ENCODE measurements at regions not wholly inside any gene's neighbourhood (a gene's known extent, or its start where the extent isn't known, plus 50 kb on each side); places are given as distances from the start of the nearest gene placed in this dataset.

- intact Hi-C loops (cut with DNase I): no loop called here
- Histone ChIP-seq H3K27me3 (replicated peaks; ENCODE audit: insufficient read depth) (peaks cover 5% of the 10 kb centered on the region), H3K27ac (no peak overlapping the region), H3K4me1 (replicated peaks) (no peaks in the 10 kb centered on the region), H3K36me3 (no peaks in the 10 kb centered on the region), H3K4me3 (no peak overlapping the region), H3K9me3 (no peaks in the 10 kb centered on the region)
- TF ChIP-seq CTCF (IDR thresholded peaks at IDR 0.05) (no peak), POLR2AphosphoS5 (IDR thresholded peaks at IDR 0.05) (no peak), POLR2A (IDR thresholded peaks at IDR 0.05) (no peak)
- DNase-seq (ENCODE audit: low spot score): no peak
- 94% methylated on average over 9 of the region's 9 CpGs for WGBS
These were observed 244.2 kb upstream of the IRX2 start for GRCh38 chr5:2995667-2996066.

- intact Hi-C loops (cut with DNase I): no loop called here
These were observed 243.6 kb upstream of the IRX2 start for GRCh38 chr5:2995035-2995434.

GRCh38 chr5:2993771-2994170, 242.3 kb upstream of the IRX2 start:
- no peak for DNase-seq (ENCODE audit: low spot score)
- intact Hi-C loops (cut with DNase I): no loop called here
- TF ChIP-seq CTCF (IDR thresholded peaks at IDR 0.05): no peak
- TF ChIP-seq POLR2A (IDR thresholded peaks at IDR 0.05): no peak
- TF ChIP-seq POLR2AphosphoS5 (IDR thresholded peaks at IDR 0.05): no peak
- Histone ChIP-seq H3K4me1 (replicated peaks) (no peaks in the 10 kb centered on the region), H3K36me3 (no peaks in the 10 kb centered on the region), H3K9me3 (no peaks in the 10 kb centered on the region), H3K27me3 (replicated peaks; ENCODE audit: insufficient read depth) (peaks cover 5% of the 10 kb centered on the region), H3K27ac (no peak overlapping the region), H3K4me3 (no peak overlapping the region)
- 90% methylated on average over 5 of the region's 5 CpGs for WGBS

More at GRCh38 chr5:2995035-2995434, 243.6 kb upstream of the IRX2 start:
- Histone ChIP-seq H3K27ac (no peak overlapping the region), H3K9me3 (no peaks in the 10 kb centered on the region), H3K27me3 (replicated peaks; ENCODE audit: insufficient read depth) (peaks cover 5% of the 10 kb centered on the region), H3K4me3 (no peak overlapping the region), H3K36me3 (no peaks in the 10 kb centered on the region), H3K4me1 (replicated peaks) (no peaks in the 10 kb centered on the region)
- 94% methylated on average over 5 of the region's 5 CpGs for WGBS
- DNase-seq (ENCODE audit: low spot score): no peak
- TF ChIP-seq POLR2AphosphoS5 (IDR thresholded peaks at IDR 0.05): no peak
- TF ChIP-seq POLR2A (IDR thresholded peaks at IDR 0.05): no peak
- TF ChIP-seq CTCF (IDR thresholded peaks at IDR 0.05): no peak

- 84% methylated on average over 10 of the region's 10 CpGs for WGBS
- TF ChIP-seq POLR2A (IDR thresholded peaks at IDR 0.05): no peak
- TF ChIP-seq POLR2AphosphoS5 (IDR thresholded peaks at IDR 0.05): no peak
- TF ChIP-seq CTCF (IDR thresholded peaks at IDR 0.05): no peak
- Histone ChIP-seq H3K27ac (no peak overlapping the region), H3K4me3 (no peak overlapping the region), H3K36me3 (no peaks in the 10 kb centered on the region), H3K4me1 (replicated peaks) (no peaks in the 10 kb centered on the region), H3K9me3 (no peaks in the 10 kb centered on the region), H3K27me3 (replicated peaks; ENCODE audit: insufficient read depth) (peaks cover 5% of the 10 kb centered on the region)
- intact Hi-C loops (cut with DNase I): no loop called here
- no peak for DNase-seq (ENCODE audit: low spot score)
These were observed 241.8 kb upstream of the IRX2 start for GRCh38 chr5:2993301-2993700.

GRCh38 chr5:2992806-2993205, 241.3 kb upstream of the IRX2 start:
- Histone ChIP-seq H3K36me3 (no peaks in the 10 kb centered on the region), H3K4me1 (replicated peaks) (no peaks in the 10 kb centered on the region), H3K4me3 (no peak overlapping the region), H3K27me3 (replicated peaks; ENCODE audit: insufficient read depth) (peaks cover 5% of the 10 kb centered on the region), H3K9me3 (no peaks in the 10 kb centered on the region), H3K27ac (no peak overlapping the region)
- WGBS: 92% methylated on average over 4 of the region's 4 CpGs
- intact Hi-C loops (cut with DNase I): no loop called here
- TF ChIP-seq CTCF (IDR thresholded peaks at IDR 0.05) (no peak), POLR2A (IDR thresholded peaks at IDR 0.05) (no peak), POLR2AphosphoS5 (IDR thresholded peaks at IDR 0.05) (no peak)
- no peak for DNase-seq (ENCODE audit: low spot score)
